ENCODE measurements at regions not wholly inside any gene's neighbourhood (a gene's known extent, or its start where the extent isn't known, plus 50 kb on each side); places are given as distances from the start of the nearest gene placed in this dataset.

- Mint-ChIP-seq H3K36me3 (no peaks in the 10 kb centered on the region), H3K27me3 (ENCODE audit: low read depth in 2 of 2) (no peaks in the 10 kb centered on the region), H3K27ac (no peak overlapping the region), H3K4me1 (no peaks in the 10 kb centered on the region), H3K4me3 (no peak overlapping the region), H3K9me3 (peaks cover 0 to 3% of the 10 kb centered on the region in 2 donors)
- Histone ChIP-seq H3K27ac (ENCODE audit: low read length) (no peak overlapping the region), H3K36me3 (ENCODE audit: control insufficient read depth, insufficient read depth, low read length) (no peaks in the 10 kb centered on the region), H3K4me1 (ENCODE audit: control insufficient read depth, insufficient read depth, low read length) (no peaks in the 10 kb centered on the region), H3K27me3 (ENCODE audit: control insufficient read depth, insufficient read depth, low read length) (no peaks in the 10 kb centered on the region), H3K9me3 (ENCODE audit: control insufficient read depth, insufficient read depth, low read length) (peaks cover 3% of the 10 kb centered on the region), H3K4me3 (ENCODE audit: low read length) (no peak overlapping the region)
- ATAC-seq = no peak
- intact Hi-C loops (cut with micrococcal nuclease) = no loop called here
- no CpG with 5 or more reads among the region's 1 CpG for WGBS (ENCODE audit: insufficient coverage)
- no peak for DNase-seq
- TF ChIP-seq CTCF (IDR thresholded peaks at IDR 0.05) = no peak
Measured at GRCh38 chr9:28616310-28616709, 1043.0 kb upstream of the C9orf72 start.

- Histone ChIP-seq H3K27ac (ENCODE audit: low read length) (no peak overlapping the region), H3K27me3 (ENCODE audit: control insufficient read depth, insufficient read depth, low read length) (no peaks in the 10 kb centered on the region), H3K4me1 (ENCODE audit: control insufficient read depth, insufficient read depth, low read length) (no peaks in the 10 kb centered on the region), H3K36me3 (ENCODE audit: control insufficient read depth, insufficient read depth, low read length) (no peaks in the 10 kb centered on the region), H3K4me3 (ENCODE audit: low read length) (no peak overlapping the region), H3K9me3 (ENCODE audit: control insufficient read depth, insufficient read depth, low read length) (peaks cover 4% of the 10 kb centered on the region)
- H3K4me3 Mint-ChIP-seq = no peak overlapping the region
- H3K27ac Mint-ChIP-seq = no peak overlapping the region
- peaks cover 11% of the 10 kb centered on the region for H3K36me3 Mint-ChIP-seq
- no peak for TF ChIP-seq CTCF (IDR thresholded peaks at IDR 0.05)
- intact Hi-C loops (cut with micrococcal nuclease) = no loop called here
- WGBS (ENCODE audit: insufficient coverage) = 64% methylated on average over 1 of the region's 1 CpG
- no peaks in the 10 kb centered on the region for H3K4me1 Mint-ChIP-seq
- H3K9me3 Mint-ChIP-seq = peaks cover 0 to 4% of the 10 kb centered on the region in 2 donors
- ATAC-seq = no peak
- no peak for DNase-seq
- no peaks in the 10 kb centered on the region for H3K27me3 Mint-ChIP-seq (ENCODE audit: low read depth in 2 of 2)
Measured at GRCh38 chr9:28620011-28620410, 1046.7 kb upstream of the C9orf72 start.

GRCh38 chr9:28620661-28621060, 1047.4 kb upstream of the C9orf72 start:
- no CpG with 5 or more reads among the region's 2 CpGs for WGBS (ENCODE audit: insufficient coverage)
- intact Hi-C loops (cut with micrococcal nuclease) = no loop called here
- DNase-seq (no peak), ATAC-seq (no peak)
- Mint-ChIP-seq H3K27ac (no peak overlapping the region), H3K27me3 (ENCODE audit: low read depth in 2 of 2) (no peaks in the 10 kb centered on the region), H3K9me3 (peaks cover 0 to 4% of the 10 kb centered on the region in 2 donors), H3K4me3 (no peak overlapping the region), H3K36me3 (peaks cover 11% of the 10 kb centered on the region), H3K4me1 (no peaks in the 10 kb centered on the region)
- peaks cover 6% of the 10 kb centered on the region for H3K9me3 ChIP-seq (ENCODE audit: control insufficient read depth, insufficient read depth, low read length)
- H3K27me3 ChIP-seq (ENCODE audit: control insufficient read depth, insufficient read depth, low read length) = no peaks in the 10 kb centered on the region
- no peaks in the 10 kb centered on the region for H3K36me3 ChIP-seq (ENCODE audit: control insufficient read depth, insufficient read depth, low read length)
- H3K27ac ChIP-seq (ENCODE audit: low read length) = no peak overlapping the region
- no peak overlapping the region for H3K4me3 ChIP-seq (ENCODE audit: low read length)
- no peak for TF ChIP-seq CTCF (IDR thresholded peaks at IDR 0.05)
- H3K4me1 ChIP-seq (ENCODE audit: control insufficient read depth, insufficient read depth, low read length) = no peaks in the 10 kb centered on the region

GRCh38 chr9:28624771-28625170, 1051.5 kb upstream of the C9orf72 start:
- peaks cover 2 to 4% of the 10 kb centered on the region in 2 donors for H3K9me3 Mint-ChIP-seq
- WGBS (ENCODE audit: insufficient coverage) = 64% methylated on average over 1 of the region's 1 CpG

More at GRCh38 chr9:28624771-28625170, 1051.5 kb upstream of the C9orf72 start:
- Histone ChIP-seq H3K27ac (ENCODE audit: low read length) (no peak overlapping the region), H3K36me3 (ENCODE audit: control insufficient read depth, insufficient read depth, low read length) (no peaks in the 10 kb centered on the region), H3K9me3 (ENCODE audit: control insufficient read depth, insufficient read depth, low read length) (peaks cover 6% of the 10 kb centered on the region), H3K4me1 (ENCODE audit: control insufficient read depth, insufficient read depth, low read length) (no peaks in the 10 kb centered on the region), H3K27me3 (ENCODE audit: control insufficient read depth, insufficient read depth, low read length) (no peaks in the 10 kb centered on the region), H3K4me3 (ENCODE audit: low read length) (no peak overlapping the region)
- H3K4me3 Mint-ChIP-seq = no peak overlapping the region
- no peak for ATAC-seq
- TF ChIP-seq CTCF (IDR thresholded peaks at IDR 0.05) = no peak
- intact Hi-C loops (cut with micrococcal nuclease) = no loop called here
- H3K4me1 Mint-ChIP-seq = no peaks in the 10 kb centered on the region
- H3K27ac Mint-ChIP-seq = no peak overlapping the region
- no peak for DNase-seq
- peaks cover 11% of the 10 kb centered on the region for H3K36me3 Mint-ChIP-seq
- H3K27me3 Mint-ChIP-seq (ENCODE audit: low read depth in 2 of 2) = no peaks in the 10 kb centered on the region
